M059J (cell line): ENCODE measurements at regions not wholly inside any gene's neighbourhood (a gene's known extent, or its start where the extent isn't known, plus 50 kb on each side); places are given as distances from the start of the nearest gene placed in this dataset.
"Not testable (repeated sequence)": the region's sequence is repeated elsewhere in the genome, so short reads cannot be mapped to it uniquely, and the experiment has no call there.

Source experiments
- DNase-seq: peaks from one replicate; pipeline ENCODE4 v3.0.0-alpha.2; 2012; ENCODE audit warnings: low read depth

DNA sequence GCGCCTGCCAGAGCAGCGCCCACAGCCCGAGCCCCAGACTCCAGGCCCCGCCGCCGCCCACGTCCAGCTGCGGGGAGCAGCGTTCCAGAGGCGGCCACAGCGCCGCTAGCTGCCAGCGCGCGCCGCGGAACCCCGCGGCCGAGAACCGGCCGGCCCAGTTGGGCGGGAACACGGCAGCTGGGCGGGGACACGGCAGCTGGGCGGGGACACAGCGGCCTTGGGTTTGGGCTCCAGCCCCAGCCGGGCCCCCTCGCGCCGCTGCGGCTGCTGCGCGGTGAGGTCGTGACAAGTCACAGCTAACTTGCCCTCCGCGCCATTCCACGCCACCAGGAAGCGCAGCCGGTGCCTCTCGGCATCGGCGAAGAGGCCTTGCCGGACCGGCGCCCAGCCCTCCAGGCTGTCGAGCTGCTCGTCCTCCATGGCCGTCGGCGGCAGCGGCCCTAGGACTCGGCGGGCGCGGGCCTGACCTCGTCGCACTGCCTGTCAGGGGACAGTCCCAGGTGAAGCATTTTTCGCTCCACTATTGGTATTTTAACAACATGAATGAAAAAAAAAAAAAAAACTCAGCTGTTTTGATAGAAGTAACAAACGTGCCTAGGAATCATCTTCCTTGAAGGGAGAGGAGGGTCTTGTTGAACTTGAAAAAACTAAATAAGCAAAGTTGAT lies 56.6 kb upstream of the GOLGA8N start:
- DNase-seq = peak; percentile 16

- DNase-seq = not testable (repeated sequence)
These were observed 57.2 kb upstream of the GOLGA8N start for GRCh38 chr15:32536057-32536493.

GRCh38 chr15:32535150-32535898 lies 57.9 kb upstream of the GOLGA8N start:
- not testable (repeated sequence) for DNase-seq

- not testable (repeated sequence) for DNase-seq
These were observed 67.5 kb upstream of the GOLGA8O start for GRCh38 chr15:32522900-32523299.

- not testable (repeated sequence) for DNase-seq
These were observed 67.0 kb upstream of the GOLGA8O start for GRCh38 chr15:32522421-32522820.

GRCh38 chr15:32518976-32519375 lies 63.5 kb upstream of the GOLGA8O start:
- not testable (repeated sequence) for DNase-seq

DNA sequence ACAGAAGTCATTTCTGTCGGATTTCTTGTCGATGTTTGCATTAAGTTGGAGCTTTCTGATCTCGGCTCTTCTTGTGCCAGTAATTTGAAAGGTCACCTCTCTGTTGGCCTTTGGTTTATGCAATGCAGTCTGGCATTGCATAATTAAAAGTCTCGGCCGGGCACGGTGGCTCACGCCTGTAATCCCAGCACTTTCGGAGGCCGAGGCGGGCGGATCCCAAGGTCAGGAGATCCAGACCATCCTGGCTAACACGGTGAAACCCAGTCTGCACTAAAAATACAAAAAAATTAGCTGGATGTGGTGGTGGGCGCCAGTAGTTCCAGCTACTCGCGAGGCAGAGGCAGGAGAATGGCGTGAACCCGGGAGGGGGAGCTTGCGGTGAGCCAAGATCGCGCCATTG lies 62.6 kb upstream of the GOLGA8O start:
- DNase-seq = not testable (repeated sequence)

- not testable (repeated sequence) for DNase-seq
These were observed 61.5 kb upstream of the GOLGA8O start for GRCh38 chr15:32516954-32517353.

DNA sequence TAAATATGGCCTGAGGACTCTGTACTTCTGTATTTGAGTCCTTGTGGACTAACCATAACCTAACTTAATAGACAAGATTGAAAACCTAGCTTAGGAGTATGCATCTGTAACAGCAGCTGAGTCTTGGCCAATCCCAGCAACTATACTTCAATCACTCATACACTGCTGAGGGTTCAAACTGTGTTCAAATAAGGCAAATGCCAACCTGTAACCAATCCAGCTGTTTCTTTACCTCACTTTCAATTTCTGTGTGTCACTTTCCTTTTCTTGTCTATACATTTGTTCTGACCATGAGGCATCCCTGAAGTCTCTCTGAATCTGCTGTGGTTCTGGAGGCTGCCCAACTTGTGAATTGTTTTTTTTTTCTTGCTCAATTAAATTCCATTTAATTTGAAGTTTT lies 57.9 kb upstream of the GOLGA8O start:
- DNase-seq = not testable (repeated sequence)

GRCh38 chr15:32510027-32510426 lies 54.6 kb upstream of the GOLGA8O start:
- not testable (repeated sequence) for DNase-seq

DNA sequence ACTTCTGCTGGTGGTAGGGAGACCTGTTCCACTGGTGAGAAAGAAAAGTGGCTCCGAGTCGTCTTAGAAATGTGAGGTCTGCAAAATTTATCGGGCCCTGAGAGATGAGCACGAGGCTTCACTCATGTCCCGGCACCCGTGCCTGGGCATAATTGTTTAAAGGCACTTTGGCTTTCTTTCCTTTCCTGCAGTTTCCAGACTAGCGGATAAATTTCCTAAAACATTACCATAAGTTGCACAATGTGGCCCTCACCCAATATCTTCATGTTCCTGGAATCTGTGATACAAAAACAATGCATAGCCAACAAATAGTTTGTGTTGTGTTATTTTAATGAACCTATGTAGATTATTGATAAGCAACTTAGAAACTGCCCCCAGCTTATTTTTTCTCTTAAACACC lies 52.6 kb upstream of the GOLGA8O start:
- DNase-seq = not testable (repeated sequence)

- DNase-seq = not testable (repeated sequence)
These were observed 51.4 kb upstream of the GOLGA8O start for GRCh38 chr15:32506787-32507186.

- DNase-seq = not testable (repeated sequence)
These were observed 50.2 kb upstream of the GOLGA8O start for GRCh38 chr15:32505633-32506032.
